ENCODE measurements at regions not wholly inside any gene's neighbourhood (a gene's known extent, or its start where the extent isn't known, plus 50 kb on each side); places are given as distances from the start of the nearest gene placed in this dataset.
A peak's percentile ranks its signal among the peaks of the same experiment; 100 is the strongest.

DNA sequence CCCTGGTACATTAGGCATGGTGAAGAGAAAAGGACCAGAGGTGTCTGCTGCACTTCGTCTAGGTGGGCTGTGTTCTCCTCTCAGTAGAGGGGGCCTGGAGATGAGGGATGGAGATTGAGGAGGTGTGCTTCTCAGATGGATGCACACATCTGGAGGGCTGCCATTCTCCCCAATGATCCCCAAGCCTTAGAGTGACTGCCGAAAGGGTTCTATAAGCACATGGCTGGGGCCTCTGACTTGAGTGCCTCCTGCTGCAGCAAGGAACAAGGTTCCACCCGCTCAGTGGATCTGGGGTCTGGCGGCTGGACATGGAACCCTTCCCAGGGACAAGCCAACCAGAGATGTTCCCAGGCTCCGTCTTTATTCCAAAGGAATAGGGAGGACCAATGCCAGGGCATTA is 66.8 kb downstream of the CPN2 start:
- H3K9me3 ChIP-seq: no peaks in the 10 kb centered on the region
- intact Hi-C loops (cut with DNase I): no loop called here
- WGBS, 2 donors: 91 to 96% methylated on average over 5 of the region's 5 CpGs

DNA sequence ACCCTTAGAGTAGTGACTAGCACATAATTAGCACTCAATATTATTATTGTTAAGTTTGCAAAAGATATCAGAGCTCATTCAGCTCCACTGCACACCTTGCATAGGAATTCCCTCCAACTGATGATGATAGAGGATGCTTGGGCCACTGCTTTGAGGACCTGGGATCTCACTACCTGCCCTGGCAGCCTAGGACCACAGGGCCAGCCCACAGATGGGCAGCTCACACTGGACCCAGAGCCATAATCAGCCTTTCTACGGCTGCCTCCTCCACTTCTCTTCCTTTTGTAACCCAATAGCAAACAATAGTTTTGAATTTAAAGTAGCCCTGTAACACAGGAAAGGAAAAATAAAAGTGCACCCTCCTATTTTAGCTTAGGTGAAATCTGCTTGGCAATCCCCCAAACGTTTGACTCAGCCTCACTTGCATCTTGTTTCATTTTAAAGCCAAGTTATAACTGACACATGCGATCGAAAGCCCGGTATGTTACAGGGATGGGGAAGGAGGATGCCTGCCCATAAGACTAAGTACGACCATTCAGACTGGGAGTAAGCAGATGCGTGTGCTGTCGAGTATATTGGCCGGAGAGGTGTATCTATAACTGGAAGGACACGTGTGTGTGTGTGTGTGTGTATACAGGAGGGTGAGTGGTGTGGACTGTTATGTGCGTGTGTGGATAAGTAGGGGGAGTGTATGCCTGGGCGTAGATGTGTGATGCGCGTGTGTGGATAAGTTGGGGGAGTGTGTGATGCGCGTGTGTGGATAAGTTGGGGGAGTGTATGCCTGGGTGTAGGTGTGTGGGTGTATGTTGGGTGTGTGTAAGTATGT is 65.9 kb downstream of the CPN2 start:
- 78 to 84% methylated on average over 16 of the region's 16 CpGs for WGBS, 2 donors
- Histone ChIP-seq H3K4me3 (no peak overlapping the region), H3K4me1 (peaks cover 0 to 17% (median 13%) of the 10 kb centered on the region in 4 donors), H3K27ac (no peak overlapping the region), H3K9me3 (no peaks in the 10 kb centered on the region), H3K27me3 (no peaks in the 10 kb centered on the region), H3K36me3 (no peaks in the 10 kb centered on the region)
- intact Hi-C loops (cut with DNase I): no loop called here
- TF ChIP-seq, protein P1, sequence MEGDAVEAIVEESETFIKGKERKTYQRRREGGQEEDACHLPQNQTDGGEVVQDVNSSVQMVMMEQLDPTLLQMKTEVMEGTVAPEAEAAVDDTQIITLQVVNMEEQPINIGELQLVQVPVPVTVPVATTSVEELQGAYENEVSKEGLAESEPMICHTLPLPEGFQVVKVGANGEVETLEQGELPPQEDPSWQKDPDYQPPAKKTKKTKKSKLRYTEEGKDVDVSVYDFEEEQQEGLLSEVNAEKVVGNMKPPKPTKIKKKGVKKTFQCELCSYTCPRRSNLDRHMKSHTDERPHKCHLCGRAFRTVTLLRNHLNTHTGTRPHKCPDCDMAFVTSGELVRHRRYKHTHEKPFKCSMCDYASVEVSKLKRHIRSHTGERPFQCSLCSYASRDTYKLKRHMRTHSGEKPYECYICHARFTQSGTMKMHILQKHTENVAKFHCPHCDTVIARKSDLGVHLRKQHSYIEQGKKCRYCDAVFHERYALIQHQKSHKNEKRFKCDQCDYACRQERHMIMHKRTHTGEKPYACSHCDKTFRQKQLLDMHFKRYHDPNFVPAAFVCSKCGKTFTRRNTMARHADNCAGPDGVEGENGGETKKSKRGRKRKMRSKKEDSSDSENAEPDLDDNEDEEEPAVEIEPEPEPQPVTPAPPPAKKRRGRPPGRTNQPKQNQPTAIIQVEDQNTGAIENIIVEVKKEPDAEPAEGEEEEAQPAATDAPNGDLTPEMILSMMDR (IDR thresholded peaks at IDR 0.05): no peak
- no peak for TF ChIP-seq EP300 (IDR thresholded peaks at IDR 0.05)
- no peak for TF ChIP-seq POLR2A (IDR thresholded peaks at IDR 0.05)
- no peak for TF ChIP-seq POLR2AphosphoS5 (IDR thresholded peaks at IDR 0.05)
- peak; percentile 57 for DNase-seq

More for the DNA sequence above, 66.8 kb downstream of the CPN2 start:
- Histone ChIP-seq H3K4me3 (no peak overlapping the region), H3K36me3 (no peaks in the 10 kb centered on the region), H3K4me1 (peaks cover 0 to 26% (median 17%) of the 10 kb centered on the region in 4 donors), H3K27me3 (no peaks in the 10 kb centered on the region), H3K27ac (no peak overlapping the region)
- TF ChIP-seq EP300 (IDR thresholded peaks at IDR 0.05): no peak
- TF ChIP-seq POLR2A (IDR thresholded peaks at IDR 0.05): no peak
- no peak for TF ChIP-seq POLR2AphosphoS5 (IDR thresholded peaks at IDR 0.05)
- TF ChIP-seq, protein P1 (IDR thresholded peaks at IDR 0.05): no peak
- DNase-seq: peak; percentile 40

DNA sequence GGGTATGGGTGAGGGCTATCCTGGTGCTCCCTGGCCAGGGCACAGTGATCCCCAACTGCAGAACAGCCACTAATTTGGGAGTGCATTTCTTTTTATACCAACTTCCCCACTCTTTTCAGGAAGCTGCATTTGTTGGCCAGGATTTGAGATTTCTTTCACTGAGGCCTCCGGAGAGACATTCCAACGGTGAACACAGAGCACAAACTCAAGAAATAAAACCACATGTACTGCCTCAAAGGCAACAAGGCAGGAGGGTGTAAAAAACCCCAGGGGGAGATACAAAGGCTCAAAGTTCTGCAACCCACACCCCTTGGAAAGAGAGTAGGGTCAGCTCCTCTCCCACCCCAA is 65.3 kb downstream of the CPN2 start:
- DNase-seq: no peak
- Histone ChIP-seq H3K36me3 (no peaks in the 10 kb centered on the region), H3K27ac (no peak overlapping the region), H3K27me3 (no peaks in the 10 kb centered on the region), H3K4me1 (peaks cover 0 to 16% (median 13%) of the 10 kb centered on the region in 4 donors), H3K4me3 (no peak overlapping the region), H3K9me3 (no peaks in the 10 kb centered on the region)
- TF ChIP-seq POLR2AphosphoS5 (IDR thresholded peaks at IDR 0.05) (no peak), POLR2A (IDR thresholded peaks at IDR 0.05) (no peak), EP300 (IDR thresholded peaks at IDR 0.05) (no peak)
- TF ChIP-seq, protein P1 (IDR thresholded peaks at IDR 0.05): no peak
- intact Hi-C loops (cut with DNase I): no loop called here
- WGBS, 2 donors: 52 to 86% methylated on average over 2 of the region's 2 CpGs

DNA sequence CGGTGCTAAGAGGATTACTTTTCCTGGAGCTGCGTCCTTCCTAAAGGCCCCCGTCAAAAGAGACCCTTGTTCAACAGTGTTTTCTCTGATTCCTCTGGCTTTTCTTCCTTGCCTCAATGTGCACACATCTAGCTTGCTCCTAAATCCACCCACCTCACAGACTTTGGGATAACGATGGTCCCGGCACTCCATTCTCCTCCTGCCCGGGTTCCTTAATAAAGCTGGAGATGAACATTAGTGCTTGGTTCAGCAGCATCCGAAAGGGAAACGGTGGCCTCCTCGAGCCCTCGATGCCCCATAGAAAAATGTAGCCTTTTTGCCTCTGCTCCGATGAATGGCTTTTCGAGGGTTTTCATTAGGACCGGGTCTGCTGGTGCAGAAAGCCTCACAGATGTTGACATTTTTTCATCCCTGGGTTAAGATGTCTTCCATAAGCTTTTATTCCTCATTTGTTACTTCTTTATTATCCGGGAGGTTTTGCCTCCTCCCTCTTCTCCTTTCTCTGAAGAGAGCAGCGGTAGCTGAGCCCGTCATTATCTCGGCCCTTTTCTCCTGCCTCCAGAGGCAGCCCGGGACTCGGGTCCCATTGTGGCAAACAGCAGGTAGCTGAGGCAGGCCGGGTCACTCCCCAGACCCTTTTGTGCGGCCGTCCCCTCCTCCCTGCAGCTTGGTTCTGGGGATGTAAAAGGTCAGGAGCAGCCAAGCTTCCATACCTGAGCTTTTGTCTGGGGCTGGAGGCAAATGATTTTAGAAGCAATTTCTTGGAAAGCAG is 64.6 kb downstream of the CPN2 start:
- Histone ChIP-seq H3K27ac (no peak overlapping the region), H3K36me3 (no peaks in the 10 kb centered on the region), H3K27me3 (no peaks in the 10 kb centered on the region), H3K4me3 (no peak overlapping the region), H3K9me3 (no peaks in the 10 kb centered on the region), H3K4me1 (peaks cover 0 to 16% (median 13%) of the 10 kb centered on the region in 4 donors)
- intact Hi-C loops (cut with DNase I): no loop called here
- DNase-seq: peak; percentile 50
- WGBS, 2 donors: 91 to 93% methylated on average over 22 of the region's 22 CpGs
- TF ChIP-seq POLR2AphosphoS5 (IDR thresholded peaks at IDR 0.05): no peak
- TF ChIP-seq, protein P1 (IDR thresholded peaks at IDR 0.05): no peak
- no peak for TF ChIP-seq POLR2A (IDR thresholded peaks at IDR 0.05)
- no peak for TF ChIP-seq EP300 (IDR thresholded peaks at IDR 0.05)

Measured in sigmoid colon (tissue), 6 donors.